ENCODE measurements at regions not wholly inside any gene's neighbourhood (a gene's known extent, or its start where the extent isn't known, plus 50 kb on each side); places are given as distances from the start of the nearest gene placed in this dataset.

DNA sequence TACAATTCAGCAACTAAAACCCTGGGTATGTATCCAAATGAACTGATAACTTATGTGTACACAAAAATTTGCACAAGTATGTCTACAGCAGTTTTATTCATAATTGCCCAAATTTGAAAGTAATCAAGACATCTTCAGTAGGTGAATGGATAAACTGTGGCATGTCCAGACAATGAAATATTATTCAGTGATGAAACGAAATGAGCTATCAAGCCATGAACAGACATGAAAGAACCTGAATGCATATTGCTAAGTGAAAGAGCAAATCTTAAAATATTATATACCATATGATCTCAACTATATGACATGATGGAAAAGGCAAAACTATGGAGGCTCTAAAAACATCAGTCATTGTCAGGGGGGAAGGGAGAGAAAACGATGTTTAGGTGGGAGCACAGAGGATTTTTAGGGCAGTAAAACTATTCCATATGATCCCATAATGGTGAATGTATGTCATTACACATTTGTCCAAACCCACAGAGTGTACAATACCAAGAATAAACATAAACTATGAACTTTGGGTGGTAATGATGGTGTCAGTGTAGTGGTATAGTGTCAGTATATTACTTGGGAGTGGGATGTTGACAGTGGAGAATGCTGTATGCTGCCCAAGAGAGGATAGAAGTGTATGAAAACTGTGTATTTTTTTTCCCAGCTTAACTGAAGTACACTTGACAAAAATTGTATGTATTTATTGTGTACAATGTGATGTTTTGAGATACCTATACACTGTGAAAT, 92.8 kb upstream of the PPP2R5A start:
- DNase-seq: no peak

DNA sequence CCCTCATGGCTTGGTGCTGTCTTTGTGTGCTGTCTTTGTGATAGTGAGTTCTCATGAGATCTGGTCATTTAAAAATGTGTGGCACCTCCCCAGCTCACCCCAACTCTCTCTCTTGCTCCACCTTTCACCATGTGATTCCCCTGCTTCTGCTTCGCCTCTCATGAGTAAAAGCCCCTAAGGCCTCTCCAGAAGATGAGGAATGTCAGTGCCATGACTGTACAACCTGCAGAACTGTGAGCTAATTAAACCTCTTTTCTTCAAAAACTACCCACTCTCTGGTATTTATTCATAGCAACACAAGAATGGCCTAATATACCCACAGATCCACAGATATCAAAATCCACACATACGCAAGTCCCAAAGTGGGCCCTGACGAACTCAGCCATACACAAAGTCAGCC, 88.9 kb upstream of the PPP2R5A start:
- no peak for DNase-seq

DNA sequence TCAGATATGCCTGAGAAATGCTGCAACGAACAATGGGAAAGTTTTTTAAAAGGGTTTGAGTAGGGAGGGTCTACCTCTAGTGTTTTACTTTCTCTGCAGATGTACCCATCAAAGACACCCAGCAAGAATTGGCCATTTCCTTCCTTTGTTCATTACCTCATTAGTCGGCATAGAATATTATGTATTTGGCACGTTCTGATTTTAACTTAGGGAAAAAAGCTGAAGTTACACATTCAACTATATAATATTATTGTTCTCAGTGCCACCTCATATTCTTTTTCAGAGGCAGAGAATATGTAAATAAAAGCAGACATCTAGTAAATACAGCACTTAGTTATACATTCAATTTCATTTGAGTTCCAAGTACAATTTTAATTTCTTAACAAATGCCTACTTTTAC, 83.7 kb upstream of the PPP2R5A start:
- no peak for DNase-seq

DNA sequence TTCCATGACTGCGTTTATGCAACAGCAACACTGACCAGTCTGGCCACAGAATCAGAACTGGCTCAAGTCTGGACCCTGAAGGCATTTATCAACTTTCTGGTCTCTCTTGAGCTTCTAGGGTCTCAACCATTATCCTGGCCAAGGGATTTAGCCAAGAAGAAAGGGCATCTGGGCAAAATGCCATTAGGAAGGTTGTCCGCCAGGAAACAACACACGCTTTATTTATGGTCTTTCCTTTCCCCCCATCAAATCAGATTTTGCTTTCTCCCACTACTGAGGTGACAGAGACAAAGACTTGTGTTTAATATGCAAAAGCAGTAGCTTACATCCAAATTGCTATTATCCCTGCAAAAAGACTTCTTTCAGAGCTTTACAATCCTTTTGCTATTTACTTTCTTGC, 81.6 kb upstream of the PPP2R5A start:
- DNase-seq: no peak

DNA sequence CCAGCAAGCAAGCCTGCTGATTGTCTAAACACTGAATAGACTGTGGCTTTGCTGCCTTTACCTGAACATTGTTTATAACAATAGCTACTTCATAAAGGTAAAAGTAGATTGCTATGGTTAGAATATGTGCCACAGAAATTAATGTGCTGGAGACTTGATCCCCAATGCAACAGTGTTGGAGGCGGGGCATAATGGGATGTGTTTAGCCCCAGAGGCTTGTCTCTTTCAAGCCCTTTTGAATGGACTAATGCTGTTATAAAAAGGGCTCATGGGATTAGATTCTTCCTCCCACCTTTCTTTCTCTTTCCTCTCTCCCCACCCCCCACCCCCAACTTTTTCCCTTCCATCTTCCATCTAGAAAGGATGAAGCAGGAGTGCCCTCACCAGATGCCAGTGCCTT, 80.2 kb upstream of the PPP2R5A start:
- DNase-seq: no peak

DNA sequence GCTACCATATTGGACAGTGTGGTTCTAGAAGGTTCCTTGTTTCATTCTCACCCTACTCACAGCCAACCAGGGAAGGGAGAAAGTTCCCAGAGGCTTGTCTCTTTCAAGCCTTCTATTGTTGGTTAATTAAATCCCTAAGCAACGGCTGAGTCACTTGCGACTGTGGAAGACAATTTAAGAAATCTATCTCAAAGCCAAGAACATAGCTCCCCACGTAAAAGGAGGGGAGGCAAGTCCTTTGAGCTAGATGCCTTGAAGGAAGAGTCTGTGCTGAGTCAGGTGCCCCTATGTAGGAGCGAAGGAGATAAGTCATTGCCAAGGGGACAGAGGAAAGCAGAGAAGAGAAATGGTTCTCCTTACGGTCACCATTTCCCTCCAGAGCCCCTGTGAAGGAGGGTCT, 79.4 kb upstream of the PPP2R5A start:
- DNase-seq: no peak

DNA sequence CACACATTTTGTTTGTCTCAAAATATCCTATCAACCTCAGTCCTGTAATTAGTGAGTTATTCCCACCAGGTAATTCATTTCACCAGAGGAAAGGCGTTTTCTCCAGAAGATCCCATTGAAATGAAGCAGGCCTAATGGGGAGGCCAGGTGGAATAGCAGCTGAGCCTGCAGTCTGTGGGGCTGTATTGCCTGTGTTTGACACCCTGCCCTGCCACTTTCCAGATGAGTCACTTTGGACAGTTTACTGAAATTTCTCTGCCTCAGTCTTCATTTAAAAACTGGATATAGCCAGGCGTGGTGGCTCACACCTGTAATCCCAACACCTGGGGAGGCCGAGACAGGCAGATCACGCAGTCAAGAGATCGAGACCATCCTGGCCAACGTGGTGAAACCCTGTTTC, 78.1 kb upstream of the PPP2R5A start:
- no peak for DNase-seq

DNA sequence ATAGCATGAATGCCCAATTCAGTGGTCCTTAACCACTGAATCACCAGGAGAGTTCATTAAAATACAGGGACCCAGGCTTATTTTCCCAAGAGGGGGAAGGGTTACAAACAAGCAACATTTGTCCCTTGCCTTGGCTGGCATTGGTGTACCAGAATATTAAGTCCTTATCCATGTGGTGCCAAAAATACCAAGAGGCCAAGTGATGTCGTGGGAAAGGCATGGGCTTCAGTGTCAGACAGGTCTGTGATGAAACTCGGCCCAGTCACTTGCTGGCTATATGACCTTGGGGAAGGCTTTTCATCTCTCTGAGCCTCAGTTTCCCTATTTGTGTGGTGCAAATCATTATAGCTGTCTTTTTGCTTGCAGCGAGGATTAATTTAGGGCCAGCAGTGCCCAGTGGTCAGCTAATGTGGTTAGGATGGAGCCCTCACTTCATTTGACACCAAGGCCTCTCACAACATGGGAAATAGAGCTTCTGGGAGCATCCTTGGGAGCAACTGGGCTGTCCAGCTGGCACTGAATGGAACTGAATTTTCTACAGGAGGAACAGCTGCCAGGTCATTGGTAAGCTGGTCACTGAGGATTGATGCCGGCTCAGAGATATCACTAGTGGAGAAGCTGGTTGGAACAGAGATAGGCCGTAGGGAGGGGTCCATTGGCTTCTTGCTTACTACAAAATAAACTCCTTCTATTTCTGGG, 77.2 kb upstream of the PPP2R5A start:
- no peak for DNase-seq

DNA sequence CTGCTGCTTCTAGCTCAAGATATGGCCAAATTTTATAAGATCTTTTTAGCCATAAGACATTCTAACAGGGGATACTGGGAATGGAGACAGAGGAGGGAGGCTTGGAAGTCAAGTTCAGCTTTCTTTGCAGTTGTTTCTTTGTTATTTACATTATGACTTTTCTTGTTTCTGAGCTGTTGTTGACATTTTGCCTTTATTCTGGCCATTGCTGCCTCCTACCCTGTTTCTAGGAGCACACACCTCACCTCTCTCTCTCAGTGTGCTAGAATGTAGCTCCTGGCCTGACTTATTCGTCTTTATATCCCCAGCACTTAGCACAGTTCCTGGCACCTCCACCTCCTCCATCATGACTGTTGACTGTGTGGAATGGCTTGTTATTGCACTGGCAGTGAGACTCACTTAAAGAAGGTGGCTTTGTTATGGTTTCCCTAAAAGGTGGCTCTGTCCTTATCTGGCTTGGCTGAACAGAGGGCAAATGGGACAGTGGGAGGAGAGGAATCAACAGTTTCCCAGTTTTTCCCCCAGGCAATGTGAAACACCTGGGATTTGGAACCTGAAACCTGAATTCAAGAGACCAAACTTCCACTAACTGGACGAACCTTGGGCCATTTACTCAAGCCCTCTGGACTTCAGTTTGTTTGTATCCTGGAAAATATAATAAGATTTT, 76.1 kb upstream of the PPP2R5A start:
- DNase-seq: no peak

DNA sequence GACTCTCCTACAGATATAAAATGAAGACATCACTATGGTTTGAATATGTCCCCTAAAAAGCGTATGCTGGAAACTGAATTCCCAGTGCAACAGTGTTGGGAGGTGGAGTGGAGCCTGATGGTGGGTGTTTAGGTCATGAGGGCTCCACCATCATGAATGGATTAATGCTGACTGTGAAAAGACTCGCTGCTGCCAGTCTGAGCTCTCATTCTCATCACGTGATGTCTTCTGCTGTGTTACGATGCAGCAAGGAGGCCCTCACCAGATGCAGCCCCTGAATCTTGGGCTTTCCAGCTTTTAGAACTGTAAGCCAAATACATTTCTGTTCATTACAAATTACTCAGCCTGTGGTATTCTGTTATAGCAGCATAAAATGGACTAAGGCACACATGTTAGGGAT, 73.8 kb upstream of the PPP2R5A start:
- no peak for DNase-seq

DNA sequence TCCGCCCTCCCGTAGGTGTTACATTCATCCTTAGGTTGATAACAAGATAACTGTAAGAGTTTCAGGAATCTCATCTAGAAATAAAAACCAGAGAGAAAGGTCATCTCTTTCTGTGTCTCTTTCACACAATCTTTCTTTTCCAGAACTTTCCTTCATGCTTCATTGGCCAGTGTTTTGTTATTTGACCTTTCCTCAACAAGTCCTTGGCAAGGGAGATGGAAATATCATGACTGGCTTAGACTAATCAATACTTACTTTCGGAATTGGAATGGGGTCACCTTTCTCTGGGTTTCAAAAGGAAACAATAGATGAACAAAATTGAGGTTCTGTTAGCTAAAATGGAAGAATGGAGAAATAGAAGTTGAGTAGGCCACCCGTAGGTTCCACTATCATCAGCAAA, 72.9 kb upstream of the PPP2R5A start:
- DNase-seq: no peak

DNA sequence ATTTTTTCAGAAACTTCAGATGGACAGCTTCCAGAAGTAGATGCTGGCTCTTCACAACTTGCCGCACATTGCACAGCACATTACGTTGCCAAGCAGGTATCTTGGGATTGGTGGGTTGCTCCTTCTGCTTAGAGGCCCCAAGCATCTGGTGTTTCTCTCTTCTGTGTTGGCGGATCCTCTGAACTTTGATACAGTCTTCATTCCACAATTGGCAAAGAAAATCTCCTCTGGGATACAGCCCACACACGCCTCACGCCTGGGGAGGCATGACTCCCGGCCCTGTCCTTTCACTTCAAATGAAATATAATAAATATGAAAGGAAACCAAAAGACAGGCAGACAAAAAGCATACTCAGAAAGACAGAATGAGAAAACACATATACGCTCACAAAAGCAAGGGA, 72.3 kb upstream of the PPP2R5A start:
- DNase-seq: no peak

DNA sequence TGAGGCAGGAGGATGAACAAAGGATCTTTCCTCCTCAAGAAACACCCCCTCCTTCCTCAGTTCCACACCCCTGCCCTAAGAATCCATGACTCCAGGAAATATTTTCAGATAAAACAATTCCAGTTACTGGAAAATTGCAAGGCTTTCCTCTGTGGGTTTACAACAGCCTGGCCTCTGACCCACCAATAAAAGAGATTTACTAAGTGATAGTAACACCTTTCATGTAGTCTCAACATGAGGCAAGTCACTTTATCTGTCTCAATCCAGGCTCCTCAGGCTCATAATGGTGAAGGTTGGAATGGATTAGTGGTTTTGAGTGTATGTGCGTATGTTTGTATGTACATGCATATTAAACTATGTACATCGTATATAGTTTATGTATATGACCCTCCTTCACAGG, 71.4 kb upstream of the PPP2R5A start:
- DNase-seq: no peak

DNA sequence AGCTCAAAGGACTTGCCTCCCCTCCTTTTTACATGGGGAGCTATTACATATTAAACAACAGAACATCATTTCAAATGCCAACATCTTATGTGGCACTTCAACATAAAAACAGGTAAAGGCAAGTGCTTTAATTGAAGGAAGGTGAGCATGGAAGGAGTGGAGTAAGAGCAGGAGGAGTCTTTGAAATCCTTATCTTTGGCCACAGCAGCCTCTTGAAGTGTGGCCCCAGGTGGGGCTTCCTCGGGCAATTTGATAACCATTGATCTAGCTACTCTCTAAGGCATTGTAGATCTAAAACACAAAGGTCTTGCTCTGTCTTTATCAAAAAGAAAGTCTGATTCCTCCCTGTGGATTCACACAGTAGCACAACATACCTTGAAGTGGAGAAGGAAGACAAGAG, 70.9 kb upstream of the PPP2R5A start:
- DNase-seq: no peak

DNA sequence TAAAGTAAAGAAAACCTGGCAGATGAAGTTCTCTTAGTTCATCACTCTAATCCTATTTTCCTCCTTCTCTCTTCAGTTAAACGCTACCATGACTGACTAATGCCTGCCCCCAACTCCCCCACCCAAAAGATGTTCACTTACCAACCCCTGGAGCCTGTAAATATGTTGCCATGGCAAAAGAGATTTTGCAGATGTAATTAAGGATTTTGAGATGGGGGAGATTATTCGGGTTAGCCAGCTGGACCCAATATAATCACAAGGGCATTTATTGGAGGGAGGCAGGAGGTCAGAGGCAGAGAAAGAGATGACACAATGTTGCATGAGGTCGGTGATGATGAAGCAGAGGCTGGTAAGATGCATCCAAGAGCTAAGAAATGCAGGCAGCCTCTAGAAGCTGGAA, 69.3 kb upstream of the PPP2R5A start:
- no peak for DNase-seq

DNA sequence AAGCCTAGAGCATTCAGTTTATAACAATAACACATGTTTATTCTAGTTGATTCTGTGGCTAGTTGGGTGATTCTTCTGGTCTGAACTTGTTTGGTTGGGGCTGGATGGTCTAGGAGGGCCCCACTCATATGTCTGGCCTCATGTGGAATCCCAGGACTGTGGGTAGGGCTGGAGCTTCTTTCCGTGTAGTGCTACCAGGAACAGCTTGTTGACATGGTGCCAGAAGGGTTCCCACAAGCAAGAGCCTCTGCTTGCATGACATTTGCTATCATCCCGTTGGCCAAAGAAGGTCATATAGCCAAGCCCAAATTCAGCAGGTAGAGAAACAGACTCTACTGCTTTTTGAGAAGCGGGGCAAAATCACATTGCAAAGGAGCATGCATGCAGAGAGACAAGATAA, 67.6 kb upstream of the PPP2R5A start:
- no peak for DNase-seq

DNA sequence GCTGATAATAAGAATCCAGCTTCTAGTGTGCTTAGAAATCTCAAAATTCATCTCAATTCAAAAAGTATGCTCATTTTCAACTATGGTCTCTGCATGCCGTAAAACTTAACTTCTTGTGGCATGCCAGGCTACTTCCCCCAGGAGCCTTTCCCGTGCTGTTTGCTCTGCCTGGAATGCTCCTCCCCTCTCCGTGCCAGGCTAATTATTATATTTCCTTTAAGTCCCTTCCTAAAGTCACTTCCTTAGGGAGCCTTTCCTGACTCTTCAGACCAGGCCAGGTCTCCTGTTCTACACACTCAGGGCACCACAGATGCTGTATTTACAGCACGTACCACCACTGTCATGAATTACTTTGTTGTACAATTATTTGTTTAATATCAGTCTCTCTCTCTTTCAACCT, 67.1 kb upstream of the PPP2R5A start:
- DNase-seq: no peak

DNA sequence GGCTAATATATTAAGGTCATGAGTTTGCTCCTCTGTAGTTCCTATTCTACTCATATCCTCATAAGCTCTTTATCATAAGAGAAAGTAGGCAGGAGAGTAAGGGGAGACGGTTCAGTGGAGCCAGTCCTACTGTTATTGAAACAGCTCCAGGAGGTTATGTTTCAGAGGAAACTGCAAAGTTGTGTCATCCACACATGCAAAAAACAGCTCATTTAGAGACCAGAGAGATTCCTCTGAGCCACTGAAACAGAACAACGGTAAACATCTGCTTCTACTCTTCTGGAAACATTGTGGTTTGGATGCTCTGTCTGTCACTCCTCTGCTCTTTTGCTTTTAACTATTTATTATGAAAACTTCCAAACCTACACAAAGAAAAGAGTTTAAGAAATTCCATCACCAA, 66.3 kb upstream of the PPP2R5A start:
- DNase-seq: peak in 1 of 2 donors; percentile 66

DNA sequence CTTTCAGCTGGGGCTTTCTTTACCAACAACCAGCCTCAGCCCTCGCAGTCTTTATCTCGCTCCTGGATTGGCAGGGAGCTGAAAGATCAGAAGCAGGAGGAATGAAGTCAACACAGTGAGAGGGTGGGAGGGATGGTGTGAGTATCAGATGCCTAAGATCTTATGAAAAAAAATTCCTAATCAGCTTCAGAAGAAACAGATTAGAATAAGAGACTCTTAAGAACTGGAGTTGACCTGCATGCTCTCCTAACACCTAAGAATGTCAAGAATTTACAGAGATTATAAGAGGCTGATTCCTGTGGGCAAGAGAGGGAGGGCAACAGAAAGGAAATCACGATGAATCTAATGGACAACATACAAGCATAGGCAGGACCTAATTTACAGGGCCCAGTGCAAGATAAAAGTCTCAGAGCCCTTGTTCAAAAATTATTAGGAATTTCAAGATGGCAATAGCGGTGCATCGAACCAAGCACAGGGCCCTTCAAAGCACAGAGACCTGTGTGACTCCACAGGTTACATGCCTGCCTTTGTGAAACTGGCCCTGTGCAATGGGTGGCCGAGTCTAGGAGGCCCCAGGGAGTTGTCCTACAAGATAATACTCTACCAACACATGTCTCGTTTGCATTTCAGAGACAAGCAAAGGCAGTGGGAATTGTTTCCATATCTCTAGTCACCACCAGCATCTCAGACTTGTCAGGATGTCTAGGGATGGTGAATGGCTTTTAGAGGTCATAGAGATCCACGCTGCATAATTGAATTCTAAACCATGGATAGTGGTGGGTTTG, 65.3 kb upstream of the PPP2R5A start:
- no peak for DNase-seq

DNA sequence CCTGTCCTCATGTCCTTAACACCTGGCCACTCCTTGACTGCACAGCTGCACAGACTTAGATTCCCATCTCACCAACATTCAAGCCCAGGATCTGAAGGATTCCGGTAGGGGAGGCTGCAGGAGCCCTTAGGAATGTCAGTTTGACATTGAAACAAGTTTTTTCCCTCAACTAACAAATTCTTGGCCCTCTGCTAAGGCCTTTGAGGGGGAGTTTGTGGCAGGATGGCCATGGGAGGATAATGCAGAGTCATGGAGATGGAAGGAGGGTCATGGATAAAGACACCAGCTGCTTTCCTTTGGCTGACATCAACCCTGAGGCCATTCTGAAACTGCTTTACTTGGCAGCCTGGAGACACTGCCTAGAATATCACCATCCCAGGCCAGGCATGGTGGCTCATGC, 63.4 kb upstream of the PPP2R5A start:
- DNase-seq: no peak

DNA sequence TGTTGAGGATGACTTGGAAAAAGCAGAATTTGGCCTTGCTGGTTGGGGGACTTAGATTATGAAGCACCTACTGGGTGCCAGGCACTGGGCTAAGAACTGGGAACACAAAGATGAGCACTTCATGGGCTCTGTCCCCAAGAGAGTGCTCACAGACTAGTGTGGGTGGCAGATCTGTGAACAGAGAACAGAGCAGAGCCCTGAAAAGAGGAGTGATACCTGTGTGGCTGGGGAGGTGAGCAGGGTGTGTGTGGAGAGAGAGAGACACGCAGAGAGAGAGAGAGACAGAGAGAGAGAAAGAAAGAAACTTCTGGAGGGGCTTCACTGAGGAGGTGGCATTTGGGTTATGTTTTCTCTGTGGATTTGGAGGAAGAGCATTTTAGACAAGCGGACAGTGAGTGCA, 61.1 kb upstream of the PPP2R5A start:
- no peak for DNase-seq

DNA sequence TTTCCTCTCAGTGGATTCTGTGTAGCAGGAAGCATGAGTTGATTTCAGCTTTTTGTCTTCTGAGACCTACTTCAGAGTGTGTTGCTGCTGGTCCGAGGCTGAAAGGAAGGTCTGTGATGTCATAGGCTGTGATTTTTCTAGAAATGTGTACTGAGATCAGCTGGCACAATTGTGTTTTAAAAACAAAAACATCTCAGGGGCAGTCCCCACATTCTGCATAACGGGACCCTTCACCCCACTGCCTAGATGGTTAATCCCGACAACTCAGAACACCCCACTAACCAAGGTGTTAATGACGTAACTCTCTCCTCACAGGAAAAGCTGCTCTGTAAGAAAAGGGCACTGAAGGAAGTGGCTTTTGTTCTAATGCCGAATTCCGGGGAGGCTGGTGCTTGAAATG, 59.8 kb upstream of the PPP2R5A start:
- DNase-seq: no peak

DNA sequence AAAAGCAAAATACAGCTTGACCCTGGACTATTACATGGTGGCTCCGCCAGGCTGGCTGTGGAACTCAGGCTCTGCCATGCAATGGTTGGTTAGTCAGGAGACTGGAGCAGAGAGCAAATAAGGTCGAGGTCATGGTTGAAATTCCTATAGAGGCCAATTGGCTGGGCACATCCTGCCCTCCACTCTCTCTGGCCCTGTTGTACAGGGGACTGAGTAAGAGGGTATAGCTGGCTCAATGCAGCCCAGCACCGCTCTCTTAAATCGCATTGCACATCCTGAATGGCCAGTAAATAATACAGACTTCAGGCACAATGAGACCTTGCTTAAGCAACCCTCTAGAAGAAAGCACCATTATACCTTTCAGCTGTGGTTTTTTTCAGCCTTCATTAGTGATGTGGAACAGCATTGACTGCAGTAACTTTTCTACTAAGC, 59.3 kb upstream of the PPP2R5A start:
- no peak for DNase-seq

DNA sequence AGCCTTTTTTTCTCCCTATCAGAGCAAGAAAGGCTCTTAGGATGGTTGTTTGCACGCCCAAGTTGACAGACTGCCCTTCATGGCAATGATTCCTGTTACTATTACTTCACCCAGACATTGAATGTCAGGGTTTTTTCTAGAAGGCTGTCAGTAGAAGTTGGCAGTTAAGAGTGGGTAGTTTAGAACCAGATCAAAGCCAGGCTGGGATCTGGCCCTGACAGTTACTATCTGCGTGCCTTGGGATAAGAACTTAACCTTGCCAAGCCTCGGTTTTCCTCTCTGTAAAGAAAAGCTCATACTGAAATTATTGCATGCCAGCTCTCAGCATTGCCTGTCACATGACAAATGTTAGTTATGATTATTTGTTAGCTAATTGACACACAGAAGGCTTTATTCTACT, 58.7 kb upstream of the PPP2R5A start:
- no peak for DNase-seq
